ENCODE measurements at regions not wholly inside any gene's neighbourhood (a gene's known extent, or its start where the extent isn't known, plus 50 kb on each side); places are given as distances from the start of the nearest gene placed in this dataset.
A peak's percentile ranks its signal among the peaks of the same experiment; 100 is the strongest.
"Not testable (repeated sequence)": the region's sequence is repeated elsewhere in the genome, so short reads cannot be mapped to it uniquely, and the experiment has no call there.

- no peak for DNase-seq
- intact Hi-C loops (cut with DNase I) = loop anchor here (5.0 to 10.0 kb wide), 3 partner anchors 42 to 240 kb away; partner anchors contain the start of gene IER5L
Observed at GRCh38 chr9:129414993-129415941, 205.6 kb downstream of the C9orf50 start.

- intact Hi-C loops (cut with DNase I) = loop anchor here (5.0 to 10.0 kb wide), 3 partner anchors 43 to 240 kb away; partner anchors contain the start of gene IER5L
- DNase-seq = peak in 24 of 42 donors; percentile 34 to 73 (median 54)
Observed at GRCh38 chr9:129414377-129414992, 206.4 kb downstream of the C9orf50 start.

GRCh38 chr9:129413537-129414376, 207.1 kb downstream of the C9orf50 start:
- DNase-seq = peak; percentile 96 to 100 (median 99)
- intact Hi-C loops (cut with DNase I) = loop anchor here (5.0 to 10.0 kb wide), 3 partner anchors 44 to 239 kb away; partner anchors contain the start of gene IER5L

GRCh38 chr9:129412814-129413536, 207.9 kb downstream of the C9orf50 start:
- DNase-seq = peak in 39 of 42 donors; percentile 28 to 87 (median 61)
- intact Hi-C loops (cut with DNase I) = loop anchor here (5.0 to 10.0 kb wide), 3 partner anchors 44 to 238 kb away; partner anchors contain the start of gene IER5L

GRCh38 chr9:129412176-129412813, 208.6 kb downstream of the C9orf50 start:
- DNase-seq = not testable (repeated sequence)
- intact Hi-C loops (cut with DNase I) = loop anchor here (5.0 to 10.0 kb wide), 3 partner anchors 45 to 237 kb away; partner anchors contain the start of gene IER5L

- DNase-seq = no peak
- intact Hi-C loops (cut with DNase I) = loop anchor here (5.0 to 10.0 kb wide), 3 partner anchors 46 to 237 kb away; partner anchors contain the start of gene IER5L
Observed at GRCh38 chr9:129411501-129412175, 209.3 kb downstream of the C9orf50 start.

- intact Hi-C loops (cut with DNase I) = loop anchor here (5.0 to 10.0 kb wide), 3 partner anchors 47 to 235 kb away; partner anchors contain the start of gene IER5L
Observed at GRCh38 chr9:129410226-129410625, 210.7 kb downstream of the C9orf50 start.

GRCh38 chr9:129408535-129409215, 212.2 kb downstream of the C9orf50 start:
- DNase-seq = peak; percentile 49 to 94 (median 77)
- intact Hi-C loops (cut with DNase I) = no loop called here

More at GRCh38 chr9:129410226-129410625, 210.7 kb downstream of the C9orf50 start:
- DNase-seq = no peak

GRCh38 chr9:129407905-129408452, 212.9 kb downstream of the C9orf50 start:
- intact Hi-C loops (cut with DNase I) = no loop called here
- DNase-seq = no peak

- intact Hi-C loops (cut with DNase I) = no loop called here
- no peak for DNase-seq
Observed at GRCh38 chr9:129406278-129407225, 214.3 kb downstream of the C9orf50 start.

GRCh38 chr9:129405827-129406213, 215.1 kb downstream of the C9orf50 start:
- intact Hi-C loops (cut with DNase I) = no loop called here
- no peak for DNase-seq

- DNase-seq = no peak
- intact Hi-C loops (cut with DNase I) = no loop called here
Observed at GRCh38 chr9:129405089-129405826, 215.6 kb downstream of the C9orf50 start.

- intact Hi-C loops (cut with DNase I) = no loop called here
- no peak for DNase-seq
Observed at GRCh38 chr9:129404621-129405020, 216.3 kb downstream of the C9orf50 start.

Data from head of caudate nucleus (tissue), 42 donors.